Adrenal gland (tissue), 5 donors: ENCODE measurements at regions not wholly inside any gene's neighbourhood (a gene's known extent, or its start where the extent isn't known, plus 50 kb on each side); places are given as distances from the start of the nearest gene placed in this dataset.

Experiments used
- POLR2A ChIP-seq, 2 donors: fragments of 450-650 bp; IDR thresholded peaks; one replicate each; pipeline ENCODE4 v1.6.1; 2017; ENCODE audit warnings: antibody characterized with exemption in 2 of 2, mild to moderate bottlenecking in 2 of 2, moderate library complexity in 1 of 2
- TF ChIP-seq, protein P1 (sequence below), 6 experiments: fragments of 450-650 bp in 4 of 6; fragments of 200-600 bp in 2 of 6; sonication (generic) in 1 of 6; IDR thresholded peaks; 1 replicate in 5 of 6; 2 replicates in 1 of 6; pipeline versions ENCODE4 v1.5.1 to v1.8.0; 2016 to 2021; ENCODE audit warnings: antibody characterized with exemption in 6 of 6, mild to moderate bottlenecking in 2 of 6, moderate library complexity in 1 of 6
- donor health status: DM: no; HTN: no; CAD: no.

- TF ChIP-seq, protein P1, sequence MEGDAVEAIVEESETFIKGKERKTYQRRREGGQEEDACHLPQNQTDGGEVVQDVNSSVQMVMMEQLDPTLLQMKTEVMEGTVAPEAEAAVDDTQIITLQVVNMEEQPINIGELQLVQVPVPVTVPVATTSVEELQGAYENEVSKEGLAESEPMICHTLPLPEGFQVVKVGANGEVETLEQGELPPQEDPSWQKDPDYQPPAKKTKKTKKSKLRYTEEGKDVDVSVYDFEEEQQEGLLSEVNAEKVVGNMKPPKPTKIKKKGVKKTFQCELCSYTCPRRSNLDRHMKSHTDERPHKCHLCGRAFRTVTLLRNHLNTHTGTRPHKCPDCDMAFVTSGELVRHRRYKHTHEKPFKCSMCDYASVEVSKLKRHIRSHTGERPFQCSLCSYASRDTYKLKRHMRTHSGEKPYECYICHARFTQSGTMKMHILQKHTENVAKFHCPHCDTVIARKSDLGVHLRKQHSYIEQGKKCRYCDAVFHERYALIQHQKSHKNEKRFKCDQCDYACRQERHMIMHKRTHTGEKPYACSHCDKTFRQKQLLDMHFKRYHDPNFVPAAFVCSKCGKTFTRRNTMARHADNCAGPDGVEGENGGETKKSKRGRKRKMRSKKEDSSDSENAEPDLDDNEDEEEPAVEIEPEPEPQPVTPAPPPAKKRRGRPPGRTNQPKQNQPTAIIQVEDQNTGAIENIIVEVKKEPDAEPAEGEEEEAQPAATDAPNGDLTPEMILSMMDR (IDR thresholded peaks at IDR 0.05): no peak
- TF ChIP-seq POLR2A (IDR thresholded peaks at IDR 0.05): no peak
These were observed 57.3 kb upstream of the SLC28A3 start for GRCh38 chr9:84397822-84398221.
